Inferior parietal cortex (tissue), 1 donor: ENCODE measurements at regions not wholly inside any gene's neighbourhood (a gene's known extent, or its start where the extent isn't known, plus 50 kb on each side); places are given as distances from the start of the nearest gene placed in this dataset.

Experiments
- DNase-seq: peaks from one replicate; pipeline ENCODE4 v3.0.0-alpha.2; 2016; ENCODE audit errors: extremely low spot score

DNA sequence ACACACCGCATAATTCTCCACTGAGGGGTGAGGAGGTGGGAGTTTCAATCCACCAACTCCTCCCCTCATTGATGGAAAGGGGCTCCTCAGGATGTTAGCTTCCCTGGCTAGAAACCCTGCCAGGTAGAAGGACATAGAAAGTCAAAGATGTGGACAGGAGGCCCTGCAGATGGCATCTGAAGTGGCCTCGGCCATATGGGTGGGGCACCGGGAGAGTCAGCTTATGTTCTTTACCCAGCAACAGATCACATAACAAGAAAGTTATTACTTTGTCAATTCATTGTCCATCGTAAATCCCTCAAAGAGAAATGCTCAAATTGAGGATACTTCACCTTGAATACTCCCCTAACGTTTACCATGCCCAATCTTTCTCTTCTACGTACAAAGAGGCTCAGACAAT lies 97.3 kb upstream of the ARHGEF3 start:
- DNase-seq: no peak

- no peak for DNase-seq
Observed at GRCh38 chr3:56896357-56896756, 94.6 kb upstream of the ARHGEF3 start.

- DNase-seq: peak; percentile 66
Observed at GRCh38 chr3:56894881-56895431, 93.2 kb upstream of the ARHGEF3 start.

GRCh38 chr3:56890448-56891091 lies 88.8 kb upstream of the ARHGEF3 start:
- no peak for DNase-seq

DNA sequence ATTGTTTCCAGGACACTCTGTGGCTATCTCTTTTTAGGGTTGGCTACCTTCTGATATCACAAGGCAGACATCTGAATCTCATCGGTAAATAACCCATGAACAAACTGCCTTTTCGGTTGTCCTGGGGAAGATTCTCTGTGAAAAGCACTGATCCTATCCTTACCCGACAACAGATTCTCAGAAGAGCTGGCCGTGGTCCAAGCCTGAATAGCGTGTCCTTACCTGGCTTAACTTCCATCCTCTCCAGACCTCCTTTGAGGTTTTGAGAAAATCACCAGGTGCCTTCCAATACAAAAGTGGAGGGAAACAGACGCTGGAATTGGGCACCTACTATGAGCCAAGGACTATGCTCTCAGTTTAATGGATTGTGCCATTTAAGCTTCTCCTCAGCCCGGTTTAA lies 87.4 kb upstream of the ARHGEF3 start:
- no peak for DNase-seq

GRCh38 chr3:56887402-56888025 lies 85.8 kb upstream of the ARHGEF3 start:
- no peak for DNase-seq

DNA sequence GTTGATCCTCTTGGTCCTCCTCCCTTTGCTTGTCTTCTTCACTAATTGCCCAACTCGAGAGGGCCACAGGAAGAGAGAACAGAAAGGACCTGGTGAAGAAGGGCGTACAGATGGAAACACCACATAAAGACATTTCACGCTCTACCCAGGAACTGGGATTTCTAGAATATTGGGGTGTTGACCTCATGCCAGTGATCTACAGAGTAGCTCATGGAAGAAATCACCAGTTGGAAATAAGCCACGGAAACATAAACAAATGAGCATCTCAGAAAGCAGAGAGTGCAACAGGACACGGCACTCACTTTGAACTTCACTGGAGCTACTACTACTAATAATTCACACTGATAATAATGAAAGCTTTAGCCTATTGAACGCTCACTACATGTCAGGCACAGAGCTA lies 84.6 kb upstream of the ARHGEF3 start:
- DNase-seq: no peak

DNA sequence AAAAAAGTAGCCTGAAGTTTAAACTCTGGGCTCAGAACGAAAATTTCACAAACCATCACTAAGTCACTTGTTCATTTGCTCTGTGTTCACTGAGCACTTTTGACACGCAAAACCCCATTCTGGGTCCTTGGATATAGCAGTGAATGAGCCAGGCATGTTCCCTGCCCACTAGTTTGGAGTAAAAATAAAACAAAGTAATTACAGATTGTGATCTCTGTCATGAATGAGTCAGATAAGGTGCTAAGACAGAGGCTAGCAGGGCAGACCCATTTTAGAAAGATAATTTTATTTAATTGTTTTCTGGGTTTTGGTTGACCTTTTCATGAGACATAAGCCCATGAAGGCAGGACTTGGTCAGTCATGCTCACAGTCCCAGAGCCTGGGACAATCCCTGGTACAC lies 84.1 kb upstream of the ARHGEF3 start:
- DNase-seq: no peak

- no peak for DNase-seq
Observed at GRCh38 chr3:56885453-56885852, 83.7 kb upstream of the ARHGEF3 start.

DNA sequence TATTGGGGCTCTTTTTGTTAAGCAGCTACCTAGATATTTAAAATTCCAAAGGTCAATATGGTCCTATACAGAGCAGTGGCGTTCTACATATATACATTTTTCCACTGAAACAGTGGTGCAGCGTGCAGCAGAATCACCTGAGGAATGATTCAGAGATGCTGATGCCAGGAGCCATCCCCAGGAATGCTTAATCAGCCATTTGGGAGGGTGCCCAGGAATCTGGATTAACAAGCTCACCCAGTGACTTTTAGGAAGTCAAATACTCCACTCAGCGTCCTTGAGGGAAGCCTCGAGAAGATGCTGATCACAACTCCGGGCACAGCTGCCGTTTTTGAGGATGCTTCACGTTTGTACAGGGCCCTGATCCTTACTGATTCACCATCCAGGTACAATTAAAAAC lies 82.6 kb upstream of the ARHGEF3 start:
- no peak for DNase-seq

DNA sequence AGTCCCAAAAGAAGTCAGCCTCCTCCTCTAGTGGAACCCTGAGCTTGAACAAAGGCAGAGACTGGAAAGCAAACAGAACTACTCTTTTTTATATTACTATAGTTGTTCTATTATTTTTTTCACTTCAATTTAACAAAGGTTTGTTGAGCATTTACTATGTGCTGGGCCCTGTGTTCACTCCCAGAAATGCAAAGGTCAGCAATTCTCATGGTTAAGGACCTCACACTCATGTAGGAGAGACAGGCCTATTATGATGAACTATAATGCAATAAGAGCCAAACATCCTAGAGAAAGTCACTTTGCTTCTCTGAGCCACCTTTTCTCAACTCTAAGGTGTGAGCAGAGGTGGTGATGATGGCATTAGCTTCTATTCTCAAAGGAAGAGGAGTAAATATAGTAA lies 82.1 kb upstream of the ARHGEF3 start:
- no peak for DNase-seq

- DNase-seq: no peak
Observed at GRCh38 chr3:56882896-56883295, 81.1 kb upstream of the ARHGEF3 start.

GRCh38 chr3:56881841-56882240 lies 80.1 kb upstream of the ARHGEF3 start:
- DNase-seq: no peak

- DNase-seq: no peak
Observed at GRCh38 chr3:56880720-56881575, 79.2 kb upstream of the ARHGEF3 start.

DNA sequence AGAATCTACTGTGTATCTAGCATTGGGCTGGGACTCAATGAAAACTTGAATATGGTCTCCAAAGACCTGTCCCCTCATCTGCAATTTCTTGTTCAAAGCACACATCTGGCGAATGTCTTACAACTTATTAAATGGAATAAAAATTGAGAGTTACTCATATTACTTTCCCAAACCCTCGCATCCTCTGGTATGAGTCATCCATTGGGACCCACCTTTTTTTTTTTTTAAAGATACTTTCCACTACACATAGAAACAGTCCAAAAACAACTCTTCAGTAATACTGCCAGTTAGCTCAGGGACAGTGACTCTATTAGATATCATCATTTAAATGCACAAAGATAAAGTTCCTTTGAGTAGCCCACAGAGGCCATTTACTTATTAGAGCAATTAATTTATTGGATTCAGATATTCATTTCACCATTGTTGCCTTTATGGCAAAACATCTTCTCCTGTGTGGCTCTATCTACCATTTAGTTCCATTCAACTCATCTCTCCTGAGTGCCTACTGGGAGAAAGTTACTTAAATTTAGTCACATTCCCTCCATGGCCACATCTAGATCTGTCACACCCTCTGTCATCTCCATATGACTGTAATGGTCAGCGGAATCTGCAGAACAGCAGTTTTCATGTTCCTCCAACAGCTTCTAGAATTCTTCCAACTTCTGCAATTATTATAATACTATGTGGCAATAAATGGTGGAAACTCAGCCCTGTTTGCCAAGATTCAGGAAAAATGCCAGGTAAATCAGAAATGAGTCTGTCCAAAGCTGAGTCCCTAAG lies 77.9 kb upstream of the ARHGEF3 start:
- DNase-seq: no peak

- DNase-seq: peak; percentile 45
Observed at GRCh38 chr3:56878074-56878473, 76.3 kb upstream of the ARHGEF3 start.

GRCh38 chr3:56876916-56877315 lies 75.2 kb upstream of the ARHGEF3 start:
- no peak for DNase-seq

DNA sequence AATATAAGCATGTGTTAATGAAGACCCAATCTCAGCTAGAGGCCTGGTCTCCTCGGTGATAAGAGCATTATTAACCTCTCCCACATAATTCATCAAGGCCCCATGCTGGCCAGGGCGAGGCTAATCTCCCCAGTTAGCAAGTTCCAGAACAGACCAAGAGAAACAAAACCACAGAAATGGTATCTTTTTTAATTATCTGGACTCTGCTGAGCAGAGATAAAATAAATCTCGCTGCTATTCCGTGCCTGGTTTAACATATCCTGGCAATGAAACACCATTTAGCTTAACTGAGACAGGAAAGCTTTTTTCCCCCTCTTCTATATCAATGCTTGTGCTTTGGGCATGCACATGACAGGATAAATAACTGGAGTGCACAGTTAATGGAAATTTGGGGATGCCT lies 72.5 kb upstream of the ARHGEF3 start:
- no peak for DNase-seq

- DNase-seq: no peak
Observed at GRCh38 chr3:56870436-56870835, 68.7 kb upstream of the ARHGEF3 start.

DNA sequence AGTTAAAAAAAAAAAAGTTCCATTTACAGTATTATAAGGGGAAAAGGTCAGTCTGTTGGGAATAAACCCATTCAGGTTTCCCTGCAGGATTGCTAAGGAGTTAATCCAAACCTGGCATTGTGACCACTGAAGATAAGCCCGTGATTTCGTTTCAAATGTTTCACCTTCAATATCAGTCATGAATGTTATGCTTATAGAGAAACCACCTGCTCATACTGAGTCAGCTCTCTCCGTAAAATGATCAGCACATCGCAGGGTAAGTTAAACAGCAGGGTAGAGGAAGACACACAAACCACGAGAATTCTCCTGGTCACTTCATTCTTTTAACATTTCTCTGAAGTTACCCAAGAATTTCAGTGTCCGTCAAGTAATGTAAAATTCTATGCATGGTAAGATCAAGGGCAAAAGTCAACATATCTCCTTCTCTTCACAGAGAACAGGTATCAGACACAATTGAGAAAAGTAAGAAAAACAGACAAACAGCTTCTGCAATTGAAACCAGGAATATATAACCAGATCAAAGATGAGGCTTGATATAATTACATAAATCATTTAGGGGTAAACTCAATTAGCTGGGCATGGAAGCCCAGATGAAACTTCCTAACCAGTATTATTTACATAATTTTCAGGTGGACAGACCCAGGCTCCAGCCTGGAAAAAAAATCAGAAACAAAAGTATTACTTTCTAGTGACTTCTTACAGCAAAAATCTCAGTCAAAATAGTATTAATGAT lies 67.6 kb upstream of the ARHGEF3 start:
- no peak for DNase-seq

GRCh38 chr3:56868706-56869105 lies 67.0 kb upstream of the ARHGEF3 start:
- DNase-seq: no peak
